ENCODE measurements at regions not wholly inside any gene's neighbourhood (a gene's known extent, or its start where the extent isn't known, plus 50 kb on each side); places are given as distances from the start of the nearest gene placed in this dataset.

GRCh38 chr9:73074176-73074708 is 77.4 kb upstream of the ANXA1 start:
- Mint-ChIP-seq H3K36me3 (no peaks in the 10 kb centered on the region), H3K9me3 (no peaks in the 10 kb centered on the region), H3K4me1 (no peaks in the 10 kb centered on the region), H3K4me3 (no peak overlapping the region), H3K27ac (no peak overlapping the region), H3K27me3 (peaks cover 4% of the 10 kb centered on the region)
- DNase-seq, result no peak
- CTCF ChIA-PET, result interaction anchor here (1.4 kb wide), 1 partner anchor 8 kb away, joined by 6 read pairs; no protein-coding TSS in a partner anchor

GRCh38 chr9:73073337-73074175 is 78.1 kb upstream of the ANXA1 start:
- Mint-ChIP-seq H3K36me3 (no peaks in the 10 kb centered on the region), H3K27me3 (peaks cover 4% of the 10 kb centered on the region)
- CTCF ChIA-PET, result interaction anchor here (1.4 kb wide), 1 partner anchor 9 kb away, joined by 6 read pairs; no protein-coding TSS in a partner anchor

DNA sequence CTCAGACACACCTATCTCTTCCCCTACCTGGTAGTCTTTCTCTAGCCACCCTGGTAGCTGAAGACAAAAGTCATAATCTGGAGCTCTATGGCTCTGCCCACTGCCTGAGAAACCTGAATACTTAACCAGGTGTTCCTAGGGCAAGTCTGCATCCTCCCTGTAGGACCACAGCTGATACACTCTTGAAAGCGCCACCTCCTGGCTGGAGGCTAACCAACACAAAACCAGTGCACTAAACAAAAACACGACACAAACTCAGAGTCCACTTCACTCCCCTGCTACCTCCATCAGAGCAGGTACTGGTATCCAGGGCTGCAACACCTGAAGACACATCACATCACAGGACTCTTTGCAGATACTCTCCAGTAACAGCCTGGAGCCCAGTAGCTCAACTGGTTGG is 84.6 kb upstream of the ANXA1 start:
- CTCF ChIA-PET, result interaction anchor here (1.2 to 1.5 kb wide), 3 partner anchors 15 to 784 kb away, joined by 3 to 5 read pairs (median 4); no protein-coding TSS in a partner anchor
- peak; percentile 21 for DNase-seq

More at GRCh38 chr9:73073337-73074175, 78.1 kb upstream of the ANXA1 start:
- no peak for DNase-seq
- Mint-ChIP-seq H3K4me3 (no peak overlapping the region), H3K9me3 (no peaks in the 10 kb centered on the region), H3K4me1 (no peaks in the 10 kb centered on the region), H3K27ac (no peak overlapping the region)

DNA sequence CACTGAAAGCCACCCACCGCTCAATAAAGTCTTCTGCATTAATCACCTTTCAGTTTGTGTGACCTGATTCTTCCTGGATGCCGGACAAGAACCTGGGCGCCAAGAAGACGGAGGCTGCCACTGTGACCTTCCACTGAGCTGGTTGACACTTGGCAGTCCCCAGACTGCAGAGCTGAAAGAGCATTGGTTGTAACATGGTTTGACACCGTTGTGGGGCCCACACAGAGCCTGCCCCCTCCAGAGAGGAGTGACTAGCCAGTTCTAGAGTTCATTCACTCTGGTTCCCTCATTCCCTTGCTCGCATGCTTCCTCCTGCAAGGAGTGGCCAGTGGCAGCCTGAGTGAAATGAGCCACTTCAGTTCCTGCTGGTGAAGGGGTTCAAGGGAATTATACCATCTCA is 86.2 kb upstream of the ANXA1 start:
- H3K4me3 Mint-ChIP-seq, result no peak overlapping the region
- no peaks in the 10 kb centered on the region for H3K4me1 Mint-ChIP-seq
- no peak for DNase-seq
- H3K36me3 Mint-ChIP-seq, result no peaks in the 10 kb centered on the region
- no peaks in the 10 kb centered on the region for H3K27me3 Mint-ChIP-seq
- H3K27ac Mint-ChIP-seq, result no peak overlapping the region
- CTCF ChIA-PET, result no interaction called here
- no peaks in the 10 kb centered on the region for H3K9me3 Mint-ChIP-seq

More for the DNA sequence above, 84.6 kb upstream of the ANXA1 start:
- Mint-ChIP-seq H3K9me3 (no peaks in the 10 kb centered on the region), H3K27ac (no peak overlapping the region), H3K36me3 (no peaks in the 10 kb centered on the region), H3K4me3 (no peak overlapping the region), H3K4me1 (no peaks in the 10 kb centered on the region), H3K27me3 (no peaks in the 10 kb centered on the region)

DNA sequence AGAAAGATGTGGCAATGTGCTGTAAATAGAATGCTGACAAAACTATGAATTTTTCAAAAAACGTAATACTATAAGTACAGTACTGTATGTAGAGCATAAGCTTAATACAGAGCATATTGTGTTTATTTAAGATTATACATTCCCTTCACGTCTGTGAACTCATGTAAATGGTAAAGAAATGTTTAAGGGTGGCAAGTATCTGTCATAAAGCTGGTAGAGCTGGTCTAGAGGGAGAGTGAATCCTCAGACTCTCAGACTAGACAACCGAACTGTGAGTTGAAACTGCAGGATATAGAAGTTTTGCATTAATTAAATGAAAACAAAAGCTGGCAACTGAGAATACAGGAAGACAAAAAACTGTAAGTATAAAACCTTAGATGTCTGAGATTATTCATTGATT is 87.3 kb upstream of the ANXA1 start:
- no peaks in the 10 kb centered on the region for H3K36me3 Mint-ChIP-seq
- CTCF ChIA-PET, result no interaction called here
- no peak overlapping the region for H3K4me3 Mint-ChIP-seq
- no peak for DNase-seq
- no peaks in the 10 kb centered on the region for H3K9me3 Mint-ChIP-seq
- H3K27me3 Mint-ChIP-seq, result no peaks in the 10 kb centered on the region
- H3K27ac Mint-ChIP-seq, result no peak overlapping the region
- H3K4me1 Mint-ChIP-seq, result no peaks in the 10 kb centered on the region

GRCh38 chr9:73061146-73061545 is 90.5 kb upstream of the ANXA1 start:
- Mint-ChIP-seq H3K4me1 (no peaks in the 10 kb centered on the region), H3K4me3 (no peak overlapping the region), H3K9me3 (no peaks in the 10 kb centered on the region), H3K36me3 (no peaks in the 10 kb centered on the region), H3K27me3 (no peaks in the 10 kb centered on the region), H3K27ac (no peak overlapping the region)
- CTCF ChIA-PET, result interaction anchor here (0.7 kb wide), 1 partner anchor 24 kb away, joined by 3 read pairs; no protein-coding TSS in a partner anchor
- no peak for DNase-seq

DNA sequence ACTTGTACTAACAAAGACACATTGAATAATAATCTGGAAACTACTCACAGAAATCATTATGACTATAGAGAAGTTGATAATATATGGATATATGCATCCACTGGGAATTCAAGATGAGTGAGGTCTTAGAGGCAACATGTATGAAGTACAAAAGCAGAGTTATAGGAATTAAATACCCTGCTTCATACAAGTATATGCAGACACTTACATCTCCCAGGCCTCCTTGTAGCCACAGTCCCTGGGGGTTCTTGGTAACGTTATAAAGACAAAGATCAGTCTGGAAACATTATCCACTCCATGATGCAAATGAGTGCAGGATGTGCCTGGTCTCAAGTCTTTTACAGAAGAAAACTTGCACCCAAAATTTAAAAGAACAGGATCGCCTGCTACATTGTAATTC is 92.4 kb upstream of the ANXA1 start:
- Mint-ChIP-seq H3K27ac (no peak overlapping the region), H3K9me3 (no peaks in the 10 kb centered on the region), H3K36me3 (no peaks in the 10 kb centered on the region), H3K27me3 (no peaks in the 10 kb centered on the region), H3K4me3 (no peak overlapping the region), H3K4me1 (no peaks in the 10 kb centered on the region)
- no peak for DNase-seq
- CTCF ChIA-PET, result interaction anchor here (0.6 to 0.7 kb wide), 2 partner anchors 187 to 296 kb away, joined by 3 read pairs; no protein-coding TSS in a partner anchor

DNA sequence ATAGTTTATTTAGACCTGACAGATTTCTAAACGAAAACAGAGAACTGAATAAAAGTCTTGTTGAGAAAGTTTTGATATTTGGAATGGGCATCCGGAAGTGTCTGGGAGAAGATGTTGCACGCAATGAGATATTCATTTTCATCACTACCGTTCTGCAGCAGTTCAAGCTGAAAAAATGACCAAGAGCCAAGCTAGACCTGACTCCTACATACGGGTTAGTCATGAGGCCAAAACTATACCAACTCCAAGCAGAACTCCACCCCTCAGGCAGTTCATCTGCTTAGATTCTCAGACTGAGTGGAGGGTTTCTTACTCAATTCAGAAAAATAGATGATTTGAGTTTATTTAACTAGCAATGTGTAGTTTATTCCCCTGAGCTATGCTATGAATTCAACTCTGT is 95.4 kb upstream of the ANXA1 start:
- Mint-ChIP-seq H3K9me3 (no peaks in the 10 kb centered on the region), H3K4me3 (no peak overlapping the region), H3K4me1 (no peaks in the 10 kb centered on the region), H3K27me3 (no peaks in the 10 kb centered on the region), H3K27ac (no peak overlapping the region), H3K36me3 (no peaks in the 10 kb centered on the region)
- no peak for DNase-seq
- CTCF ChIA-PET, result no interaction called here

GRCh38 chr9:73054091-73054490 is 97.6 kb upstream of the ANXA1 start:
- no peak for DNase-seq
- Mint-ChIP-seq H3K27me3 (no peaks in the 10 kb centered on the region), H3K9me3 (no peaks in the 10 kb centered on the region), H3K4me1 (no peaks in the 10 kb centered on the region), H3K36me3 (no peaks in the 10 kb centered on the region), H3K27ac (no peak overlapping the region), H3K4me3 (no peak overlapping the region)
- CTCF ChIA-PET, result interaction anchor here (0.9 kb wide), 1 partner anchor 33 kb away, joined by 3 read pairs; no protein-coding TSS in a partner anchor

DNA sequence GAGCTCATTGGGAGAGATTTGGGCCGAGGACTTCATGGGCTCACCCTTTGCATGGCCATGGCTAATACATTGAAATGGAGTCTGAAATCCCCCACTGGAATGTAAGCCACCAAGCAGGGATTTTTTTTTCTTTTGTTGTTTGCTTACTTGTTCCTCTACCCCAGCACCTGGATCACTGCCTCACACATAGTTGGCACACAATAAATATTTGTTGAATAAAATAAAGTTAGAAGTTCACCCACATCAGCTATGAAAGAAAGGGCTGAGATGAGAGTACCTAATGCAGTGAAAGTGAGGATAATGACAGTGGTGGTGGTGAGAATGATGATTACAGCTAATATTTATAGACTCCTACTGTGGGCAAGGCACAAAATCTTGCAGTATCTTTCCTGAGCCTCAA is 98.1 kb upstream of the ANXA1 start:
- CTCF ChIA-PET, result interaction anchor here (0.9 kb wide), 1 partner anchor 32 kb away, joined by 3 read pairs; no protein-coding TSS in a partner anchor
- no peaks in the 10 kb centered on the region for H3K4me1 Mint-ChIP-seq
- no peak overlapping the region for H3K27ac Mint-ChIP-seq
- no peak overlapping the region for H3K4me3 Mint-ChIP-seq
- H3K9me3 Mint-ChIP-seq, result no peaks in the 10 kb centered on the region
- H3K36me3 Mint-ChIP-seq, result no peaks in the 10 kb centered on the region
- DNase-seq, result no peak
- H3K27me3 Mint-ChIP-seq, result no peaks in the 10 kb centered on the region

DNA sequence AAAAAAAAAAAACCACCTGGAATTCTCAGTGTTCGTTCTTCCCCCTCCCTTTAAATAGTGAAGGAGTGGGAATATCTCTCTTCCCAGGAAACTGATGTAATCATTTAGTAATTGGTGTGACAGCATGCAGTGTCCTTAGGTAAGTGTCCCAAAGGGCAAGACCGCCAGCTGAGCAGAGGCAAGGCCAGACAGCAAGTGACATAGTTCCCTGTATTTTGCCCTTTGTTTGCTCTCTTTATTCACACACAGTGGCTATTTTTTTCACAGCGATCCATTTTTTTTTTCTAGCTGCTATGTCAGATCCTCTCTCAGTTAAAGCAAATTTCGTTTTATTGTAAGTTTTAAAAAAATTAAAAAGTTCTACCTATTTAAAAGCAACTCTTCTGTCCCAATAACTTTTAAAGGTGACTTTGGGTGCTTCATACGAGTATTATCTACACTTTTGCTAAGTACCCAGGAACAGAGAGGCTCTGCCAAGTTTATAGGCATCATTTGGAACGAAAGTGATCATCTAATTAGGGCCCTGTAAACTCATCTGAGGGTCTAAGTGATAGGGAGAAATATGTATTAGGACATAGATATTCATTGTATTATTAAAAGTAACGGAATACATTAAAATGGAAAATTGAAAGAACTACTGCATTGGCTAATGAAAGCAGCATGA is 98.2 kb upstream of the ALDH1A1 start:
- H3K36me3 Mint-ChIP-seq, result no peaks in the 10 kb centered on the region
- no peaks in the 10 kb centered on the region for H3K9me3 Mint-ChIP-seq
- CTCF ChIA-PET, result interaction anchor here (1.7 kb wide), 1 partner anchor 16 kb away, joined by 4 read pairs; no protein-coding TSS in a partner anchor
- DNase-seq, result no peak
- no peaks in the 10 kb centered on the region for H3K4me1 Mint-ChIP-seq
- H3K4me3 Mint-ChIP-seq, result no peak overlapping the region
- H3K27me3 Mint-ChIP-seq, result no peaks in the 10 kb centered on the region
- H3K27ac Mint-ChIP-seq, result no peak overlapping the region

DNA sequence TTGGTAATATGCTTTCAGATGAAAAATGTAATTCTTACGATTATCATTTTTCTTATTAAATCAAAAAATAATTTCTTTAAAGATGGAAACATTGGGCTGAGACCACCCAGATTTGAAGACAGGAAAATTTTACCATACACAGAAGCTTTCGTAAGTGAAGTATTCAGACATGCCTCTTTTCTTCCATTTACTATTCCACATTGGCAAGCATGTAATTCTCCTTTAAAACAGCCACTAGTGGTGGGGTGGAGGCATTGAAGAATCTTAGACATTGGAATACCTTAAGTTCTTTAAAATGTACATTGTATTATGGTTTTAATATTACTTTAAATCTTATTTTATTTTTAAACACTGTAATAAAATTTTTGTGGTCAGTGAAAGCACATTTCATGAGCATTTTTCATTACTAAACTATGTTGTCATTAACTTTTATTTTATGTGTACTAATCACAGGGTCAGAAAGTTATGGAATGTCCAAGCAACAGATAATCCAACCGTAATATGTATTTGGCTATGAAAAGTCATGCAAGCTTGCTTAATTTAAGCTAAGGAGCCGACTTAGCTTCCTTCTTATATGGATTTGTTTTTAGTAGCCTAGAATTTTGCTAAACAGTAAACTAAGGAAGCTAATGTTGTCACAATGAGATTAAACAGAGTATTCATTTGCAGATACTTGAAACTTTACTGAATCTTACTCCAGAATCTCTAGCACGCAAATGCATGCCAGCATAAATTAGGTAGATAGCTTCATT is 97.4 kb upstream of the ALDH1A1 start:
- no peaks in the 10 kb centered on the region for H3K9me3 Mint-ChIP-seq

DNA sequence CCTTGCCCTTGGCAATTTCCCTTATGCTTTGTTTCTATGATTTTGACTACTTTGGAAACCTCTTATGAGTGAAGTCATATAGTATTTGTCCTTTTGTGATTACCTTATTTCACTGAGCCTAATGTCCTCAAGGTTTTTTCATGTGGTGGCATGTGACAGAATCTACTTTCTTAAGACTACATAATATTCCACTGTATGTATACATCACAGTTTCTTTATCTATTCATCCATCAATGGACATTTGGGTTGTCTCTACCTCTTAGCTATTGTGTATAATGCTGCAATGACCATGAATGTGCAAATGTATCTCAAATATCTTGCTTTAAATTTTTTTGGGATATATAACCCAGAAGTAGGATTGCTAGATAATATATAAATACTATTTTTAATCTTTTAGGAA is 96.4 kb upstream of the ALDH1A1 start:
- Mint-ChIP-seq H3K9me3 (no peaks in the 10 kb centered on the region), H3K36me3 (no peaks in the 10 kb centered on the region), H3K4me3 (no peak overlapping the region), H3K27me3 (no peaks in the 10 kb centered on the region), H3K27ac (no peak overlapping the region), H3K4me1 (no peaks in the 10 kb centered on the region)
- CTCF ChIA-PET, result interaction anchor here (0.6 kb wide), 1 partner anchor 775 kb away, joined by 3 read pairs; no protein-coding TSS in a partner anchor
- no peak for DNase-seq

More for the DNA sequence above, 97.4 kb upstream of the ALDH1A1 start:
- Mint-ChIP-seq H3K4me1 (no peaks in the 10 kb centered on the region), H3K36me3 (no peaks in the 10 kb centered on the region), H3K27ac (no peak overlapping the region), H3K4me3 (no peak overlapping the region), H3K27me3 (no peaks in the 10 kb centered on the region)
- CTCF ChIA-PET, result interaction anchor here (0.6 kb wide), 1 partner anchor 776 kb away, joined by 3 read pairs; no protein-coding TSS in a partner anchor
- no peak for DNase-seq

- no peaks in the 10 kb centered on the region for H3K9me3 Mint-ChIP-seq
Measured at GRCh38 chr9:73046769-73047168, 93.9 kb upstream of the ALDH1A1 start.

More at GRCh38 chr9:73046769-73047168, 93.9 kb upstream of the ALDH1A1 start:
- H3K4me1 Mint-ChIP-seq, result no peaks in the 10 kb centered on the region
- no peak overlapping the region for H3K27ac Mint-ChIP-seq
- H3K27me3 Mint-ChIP-seq, result no peaks in the 10 kb centered on the region
- no peak overlapping the region for H3K4me3 Mint-ChIP-seq
- CTCF ChIA-PET, result interaction anchor here (0.6 kb wide), 1 partner anchor 1602 kb away, joined by 3 read pairs; no protein-coding TSS in a partner anchor
- DNase-seq, result no peak
- no peaks in the 10 kb centered on the region for H3K36me3 Mint-ChIP-seq
